Tongue (tissue), 1 donor: ENCODE measurements at regions not wholly inside any gene's neighbourhood (a gene's known extent, or its start where the extent isn't known, plus 50 kb on each side); places are given as distances from the start of the nearest gene placed in this dataset.
"Not testable (repeated sequence)": the region's sequence is repeated elsewhere in the genome, so short reads cannot be mapped to it uniquely, and the experiment has no call there.

ENCODE experiments used
- DNase-seq: peaks from one replicate; pipeline ENCODE4 v3.0.0-alpha.2; 2015

DNA sequence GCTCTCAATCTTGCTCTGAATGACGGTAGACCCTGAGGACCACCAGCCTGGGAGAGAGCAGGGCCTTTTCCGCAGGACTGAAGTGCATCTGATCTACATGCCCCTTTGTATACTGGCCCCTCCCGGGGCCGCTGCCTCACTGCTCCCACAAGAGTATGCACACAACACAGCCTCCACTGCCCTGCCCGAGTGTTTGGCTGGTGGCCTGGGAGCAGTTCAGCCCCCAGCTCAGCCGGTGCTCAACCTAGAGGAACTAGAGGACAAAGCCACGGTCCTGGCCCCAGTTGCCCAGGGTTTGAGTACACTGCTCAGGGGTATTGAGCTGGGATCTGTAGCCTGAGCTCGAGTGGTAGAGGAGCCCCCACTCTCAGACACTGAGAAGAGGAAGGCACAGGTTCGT lies 118.9 kb upstream of the CAB39 start:
- no peak for DNase-seq

DNA sequence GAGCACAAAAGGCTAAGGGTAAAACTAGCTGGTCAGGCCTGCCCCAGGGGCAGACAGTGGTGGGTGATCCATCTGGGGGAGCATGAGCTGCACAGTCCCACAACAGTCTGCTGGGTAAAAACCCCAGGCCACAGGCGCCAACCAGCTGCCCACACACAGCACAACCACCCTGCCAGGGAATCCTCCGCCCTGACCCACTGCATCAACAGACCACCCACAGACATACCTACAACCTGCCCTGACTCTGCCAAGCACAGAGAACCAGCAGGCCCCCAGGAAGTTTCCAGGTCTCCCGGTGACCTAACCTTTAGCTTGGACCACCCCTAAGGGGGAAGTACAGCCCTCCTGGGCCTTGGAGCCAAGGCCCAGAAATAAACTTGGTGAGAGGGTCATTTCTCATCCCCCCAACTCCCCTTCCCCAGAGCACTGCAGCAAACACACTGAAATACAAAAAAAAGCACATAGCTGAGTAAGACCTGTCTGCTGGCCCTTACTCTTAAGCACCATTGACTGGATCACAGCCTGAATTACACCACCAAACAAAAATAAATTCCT lies 118.3 kb upstream of the CAB39 start:
- no peak for DNase-seq

DNA sequence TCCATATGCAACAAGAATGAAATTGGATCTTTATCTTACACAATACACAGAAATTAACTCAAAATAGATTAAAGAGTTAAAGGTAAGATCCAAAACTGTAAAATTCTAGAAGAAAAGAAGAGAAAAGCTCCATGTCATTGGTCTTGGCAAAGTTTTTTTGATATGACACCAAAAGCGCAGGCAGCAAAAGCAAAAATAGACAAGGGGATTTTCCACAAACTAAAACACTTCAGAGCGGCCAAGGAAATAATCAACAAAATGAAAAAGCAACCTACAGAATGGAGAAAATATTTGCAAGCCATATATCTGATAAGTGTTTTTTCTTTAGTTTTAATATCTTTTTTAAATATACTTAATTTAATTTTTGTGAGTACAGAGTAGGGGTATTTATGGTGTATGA lies 112.8 kb upstream of the CAB39 start:
- DNase-seq = no peak

DNA sequence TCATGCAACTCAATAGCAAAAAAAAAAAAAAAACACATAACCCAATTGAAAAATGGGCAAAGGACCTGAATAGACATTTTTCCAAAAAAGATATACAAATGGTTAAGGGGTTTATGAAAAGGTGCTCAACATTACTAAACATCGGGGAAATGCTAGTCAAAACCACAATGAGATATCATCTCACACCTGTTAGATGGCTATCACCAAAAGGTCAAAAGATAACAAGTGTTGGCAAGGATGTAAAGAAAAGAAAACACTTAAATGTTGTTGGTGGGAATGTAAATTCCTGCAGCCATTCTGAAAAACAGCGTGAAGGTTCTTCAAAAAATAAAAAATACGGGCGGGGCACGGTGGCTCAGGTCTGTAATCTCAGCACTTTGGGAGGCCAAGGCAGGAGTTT lies 112.4 kb upstream of the CAB39 start:
- no peak for DNase-seq

DNA sequence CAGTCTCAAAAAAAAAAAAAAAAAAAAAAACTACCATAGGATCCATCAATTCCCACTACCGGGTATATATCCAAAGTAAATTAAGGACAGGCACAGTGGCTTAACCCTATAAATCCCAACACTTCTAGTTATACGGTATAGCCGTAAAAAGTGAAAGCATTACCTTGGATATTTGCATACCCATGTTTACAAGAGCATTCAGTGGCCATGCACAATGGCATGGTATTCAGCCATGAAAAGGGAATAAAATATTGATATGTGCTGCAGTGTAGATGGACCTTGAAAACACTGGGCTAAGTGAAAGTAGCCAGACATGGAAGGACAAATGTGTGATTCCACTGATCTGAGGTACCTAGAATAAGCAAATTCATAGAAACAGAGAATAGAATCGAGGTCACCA lies 111.8 kb upstream of the CAB39 start:
- DNase-seq = no peak

DNA sequence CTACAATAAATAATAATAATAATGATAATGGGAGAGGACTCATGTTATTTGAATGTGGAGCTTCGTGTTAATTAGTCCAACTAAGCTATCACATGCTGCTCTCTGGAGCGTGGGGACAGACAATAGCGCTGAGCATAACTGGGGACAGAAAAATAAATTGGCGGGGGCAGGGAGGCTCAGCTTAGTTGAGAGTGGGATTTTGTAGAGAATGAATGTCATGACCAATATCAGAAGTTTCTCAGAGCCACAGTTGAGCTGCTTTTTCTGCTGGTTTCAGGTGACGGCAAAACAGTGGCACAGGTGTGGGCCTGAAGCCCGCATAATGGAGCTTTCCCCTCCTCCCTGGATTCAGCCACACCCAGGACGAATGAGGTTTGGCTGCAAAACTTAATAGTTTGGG lies 111.1 kb upstream of the CAB39 start:
- DNase-seq = no peak

DNA sequence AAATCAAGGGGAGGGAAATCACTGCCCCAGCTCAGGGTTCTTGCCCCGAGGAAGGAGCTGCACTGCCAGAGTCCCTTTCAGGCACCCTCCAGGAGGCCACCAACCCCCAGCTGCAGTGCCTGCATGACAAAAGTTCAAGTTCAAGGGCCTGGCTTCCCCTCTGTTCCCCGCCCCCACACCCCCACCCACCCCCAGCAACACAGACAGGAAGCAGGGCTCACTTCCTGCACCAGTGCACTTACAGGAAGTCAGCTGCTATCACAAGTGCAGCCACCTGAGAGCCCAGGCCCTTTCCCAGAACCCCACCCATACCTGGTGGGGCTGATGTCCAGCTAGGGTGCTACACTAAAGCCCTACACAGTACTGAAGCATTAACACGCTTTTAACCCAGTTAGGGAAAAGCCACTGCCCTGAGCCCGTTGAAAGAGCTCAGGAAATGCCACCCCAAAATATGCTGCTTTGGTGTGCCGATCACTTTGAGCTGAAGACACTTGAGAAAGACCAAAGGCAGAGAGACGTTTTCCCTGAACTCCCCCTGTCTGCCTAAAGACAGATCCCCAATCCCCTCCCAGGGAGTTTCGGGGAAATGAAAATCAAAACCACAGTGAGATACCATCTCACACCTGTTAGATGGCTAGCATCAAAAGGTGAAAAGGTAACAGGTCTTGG lies 109.9 kb upstream of the CAB39 start:
- DNase-seq = no peak

DNA sequence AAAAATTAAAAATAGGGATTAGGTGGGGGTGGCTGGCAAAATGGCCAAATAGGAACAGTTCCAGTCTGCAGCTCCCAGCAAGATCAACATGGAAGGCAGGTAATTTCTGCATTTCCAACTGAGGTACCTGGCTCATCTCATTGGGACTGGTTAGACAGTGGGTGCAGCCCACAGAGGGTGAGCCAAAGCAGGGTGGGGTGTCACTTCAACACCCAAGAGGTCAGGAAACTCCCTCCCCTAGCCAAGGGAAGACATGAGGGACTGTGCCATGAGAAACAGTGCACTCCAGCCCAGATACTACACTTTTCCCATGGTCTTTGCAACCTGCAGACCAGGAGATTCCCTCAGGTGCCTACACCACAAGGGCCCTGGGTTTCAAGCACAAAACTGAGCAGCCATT lies 109.3 kb upstream of the CAB39 start:
- DNase-seq = not testable (repeated sequence)

DNA sequence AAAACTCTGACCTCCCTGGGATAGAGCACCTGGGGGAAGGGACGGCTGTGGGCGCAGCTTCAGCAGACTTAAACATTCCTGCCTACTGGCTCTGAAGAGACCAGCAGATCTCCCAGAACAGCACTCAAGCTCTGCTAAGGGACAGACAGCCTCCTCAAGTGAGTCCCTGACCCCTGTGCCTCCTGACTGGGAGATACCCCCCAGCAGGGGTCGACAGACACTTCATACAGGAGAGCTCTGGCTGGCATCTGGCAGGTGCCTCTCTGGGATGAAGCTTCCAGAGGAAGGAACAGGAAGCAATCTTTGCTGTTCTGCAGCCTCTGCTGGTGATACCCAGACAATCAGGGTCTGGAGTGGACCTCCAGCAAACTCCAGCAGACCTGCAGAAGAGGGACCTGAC lies 108.5 kb upstream of the CAB39 start:
- not testable (repeated sequence) for DNase-seq

DNA sequence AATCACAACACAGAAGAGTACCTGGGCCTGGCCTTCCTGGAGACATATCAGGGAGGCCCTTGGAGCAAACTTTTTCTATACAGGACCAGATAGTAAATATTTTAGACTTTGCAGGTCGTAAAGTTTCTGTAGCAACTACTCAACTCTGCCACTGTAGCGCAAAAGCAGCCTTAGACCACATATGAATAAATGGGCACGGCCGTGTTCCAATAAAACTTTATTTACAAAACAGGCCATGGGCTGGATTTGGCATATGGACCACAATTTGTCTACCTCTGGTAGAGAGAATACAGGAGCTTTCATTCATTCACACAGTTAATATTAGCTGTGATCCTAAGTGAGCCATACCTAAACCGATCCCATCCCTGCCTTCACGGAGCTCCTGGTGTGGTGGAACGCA lies 98.6 kb upstream of the CAB39 start:
- no peak for DNase-seq

DNA sequence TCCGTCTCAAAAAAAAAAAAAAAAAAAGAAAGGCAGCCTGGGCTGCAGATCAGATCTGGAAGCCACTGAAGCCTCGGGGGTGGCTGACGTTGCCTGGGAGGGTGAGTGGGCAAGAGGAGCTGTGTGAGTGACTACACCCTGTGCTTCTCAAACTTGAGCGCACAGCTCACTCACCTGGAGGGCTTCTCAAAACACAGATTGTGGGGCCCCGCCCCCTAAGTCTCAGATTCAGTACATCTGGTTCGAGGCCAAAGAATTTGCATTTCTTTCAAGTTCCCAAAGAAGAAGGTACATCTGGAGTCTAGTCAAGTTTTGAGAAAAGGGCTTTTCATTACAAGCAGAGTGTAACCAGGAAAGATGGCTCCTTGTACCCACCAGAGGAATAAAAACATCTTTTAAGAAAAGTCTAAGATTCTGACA lies 97.7 kb upstream of the CAB39 start:
- DNase-seq = no peak

DNA sequence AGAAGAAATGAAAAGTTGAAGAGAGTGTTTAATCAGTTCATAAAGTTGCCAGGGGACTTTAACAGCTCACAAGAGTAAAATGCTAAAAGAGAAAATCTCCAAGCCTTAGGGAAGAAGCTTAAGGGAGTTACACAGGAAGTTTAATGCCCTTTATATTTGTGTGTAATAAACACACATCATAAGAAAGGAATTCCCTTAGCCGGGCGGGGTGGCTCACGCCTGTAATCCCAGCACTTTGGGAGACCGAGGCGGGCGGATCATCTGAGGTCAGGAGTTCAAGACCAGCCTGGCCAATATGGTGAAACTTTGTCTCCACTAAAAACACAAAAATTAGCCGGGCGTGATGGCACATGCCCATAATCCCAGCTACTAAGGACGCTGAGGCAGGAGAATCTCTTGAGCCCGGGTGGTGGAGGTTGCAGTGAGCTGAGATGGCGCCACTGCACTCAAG lies 95.4 kb upstream of the CAB39 start:
- DNase-seq = peak; percentile 29

DNA sequence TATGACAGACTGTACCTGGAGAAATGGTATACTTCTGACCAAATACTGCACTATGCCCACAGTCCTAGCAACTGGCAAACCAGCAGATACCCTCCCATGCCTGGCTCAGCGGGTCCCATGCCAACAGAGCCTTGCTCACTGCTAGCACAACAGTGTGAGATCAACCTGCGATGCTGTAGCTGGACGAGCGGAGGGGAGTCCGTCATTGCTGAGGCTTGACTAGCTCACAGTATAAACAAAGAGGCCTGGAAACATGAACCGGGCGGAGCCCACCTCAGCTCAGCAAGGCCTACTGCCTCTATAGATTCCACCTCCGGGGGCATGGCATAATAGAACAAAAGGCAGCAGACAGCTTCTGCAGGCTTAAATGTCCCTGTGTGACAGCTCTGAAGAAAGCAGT lies 93.2 kb upstream of the CAB39 start:
- DNase-seq = no peak

DNA sequence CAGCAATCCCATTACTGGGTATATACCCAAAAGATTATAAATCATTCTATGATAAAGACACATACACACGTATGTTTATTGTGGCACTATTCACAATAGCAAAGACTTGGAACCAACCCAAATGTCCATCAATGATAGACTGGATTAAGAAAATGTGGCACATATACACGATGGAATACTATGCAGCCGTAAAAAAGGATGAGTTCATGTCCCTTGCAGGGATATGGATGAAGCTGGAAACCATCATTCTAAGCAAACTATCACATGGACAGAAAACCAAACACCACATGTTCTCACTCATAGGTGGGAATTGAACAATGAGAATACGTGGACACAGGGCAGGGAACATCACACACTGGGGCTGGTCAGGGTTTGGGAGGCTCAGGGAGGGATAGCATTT lies 87.4 kb upstream of the CAB39 start:
- DNase-seq = not testable (repeated sequence)

DNA sequence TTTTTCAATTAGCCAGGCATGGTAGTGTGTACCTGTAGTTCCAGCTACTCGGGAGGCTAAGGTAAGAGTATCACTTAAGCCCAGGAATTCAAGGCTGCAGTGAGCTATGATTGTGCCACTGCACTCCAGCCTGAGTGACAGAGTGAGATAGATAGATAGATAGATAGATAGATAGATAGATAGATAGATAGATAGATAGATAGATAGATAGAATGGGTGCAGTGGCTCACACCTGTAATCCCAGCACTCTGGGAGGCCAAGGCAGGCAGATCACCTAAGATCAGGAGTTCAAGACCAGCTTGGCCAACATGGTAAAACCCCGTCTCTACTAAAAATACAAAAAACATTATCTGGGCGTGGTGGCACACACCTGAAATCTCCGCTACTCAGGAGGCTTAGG lies 85.6 kb upstream of the CAB39 start:
- DNase-seq = not testable (repeated sequence)

DNA sequence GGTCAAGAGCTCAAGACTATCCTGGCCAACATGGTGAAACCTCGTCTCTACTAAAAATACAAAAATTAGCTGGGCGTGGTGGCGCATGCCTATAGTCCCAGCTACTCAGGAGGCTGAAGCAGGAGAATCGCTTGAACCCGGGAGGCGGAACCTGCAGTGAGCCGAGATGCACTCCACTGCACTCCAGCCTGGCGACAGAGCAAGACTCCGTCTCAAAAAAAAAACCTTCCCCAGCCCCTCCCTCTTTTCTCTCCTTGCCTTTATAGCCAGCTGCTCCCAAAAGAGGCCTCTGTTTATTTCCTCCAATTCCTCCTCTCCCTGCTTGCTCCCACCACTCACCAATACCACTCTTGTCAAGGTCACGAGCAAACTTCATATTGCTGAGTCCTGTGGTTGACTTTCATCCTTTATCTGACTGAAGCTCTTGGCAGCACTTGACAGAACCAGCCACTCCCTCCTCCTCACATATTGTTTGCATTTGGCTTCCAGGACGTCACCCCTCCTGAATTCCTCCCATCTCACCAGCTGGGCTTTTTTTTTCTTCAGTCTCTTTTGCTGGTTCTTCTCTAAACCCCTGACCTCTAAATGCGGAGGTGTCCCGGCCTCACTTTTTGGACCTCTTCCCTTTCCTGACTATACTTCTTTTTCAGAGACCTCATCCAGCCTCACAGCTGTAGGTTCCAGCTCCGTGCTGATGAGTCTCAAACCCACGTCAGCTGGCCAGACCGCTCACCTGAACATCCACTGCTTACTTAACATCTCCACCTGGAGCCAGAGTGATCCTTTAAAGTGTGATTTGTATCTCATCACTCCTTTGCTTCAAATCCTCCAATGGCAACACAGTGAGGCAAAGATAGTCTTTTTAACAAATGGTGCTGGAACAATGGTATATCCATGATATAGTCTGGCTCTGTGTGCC lies 84.6 kb upstream of the CAB39 start:
- peak; percentile 57 for DNase-seq

DNA sequence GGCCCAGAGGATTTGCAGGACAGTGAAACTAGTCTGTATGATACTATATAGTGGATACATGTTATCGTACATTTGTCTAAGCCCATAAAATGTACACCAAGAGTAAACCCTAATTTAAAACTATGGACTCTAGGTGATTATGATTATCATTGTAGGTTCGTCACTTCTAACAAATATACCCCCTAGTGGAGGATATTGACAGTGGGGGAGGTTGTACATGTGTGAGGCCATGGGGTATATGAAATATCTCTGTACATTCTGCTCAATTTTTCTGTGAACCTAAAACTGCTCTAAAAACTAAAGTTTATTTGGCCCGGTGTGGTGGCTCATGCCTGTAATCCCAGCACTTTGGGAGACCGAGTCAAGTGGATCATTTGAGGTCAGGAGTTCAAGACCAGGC lies 81.2 kb upstream of the CAB39 start:
- DNase-seq = no peak

DNA sequence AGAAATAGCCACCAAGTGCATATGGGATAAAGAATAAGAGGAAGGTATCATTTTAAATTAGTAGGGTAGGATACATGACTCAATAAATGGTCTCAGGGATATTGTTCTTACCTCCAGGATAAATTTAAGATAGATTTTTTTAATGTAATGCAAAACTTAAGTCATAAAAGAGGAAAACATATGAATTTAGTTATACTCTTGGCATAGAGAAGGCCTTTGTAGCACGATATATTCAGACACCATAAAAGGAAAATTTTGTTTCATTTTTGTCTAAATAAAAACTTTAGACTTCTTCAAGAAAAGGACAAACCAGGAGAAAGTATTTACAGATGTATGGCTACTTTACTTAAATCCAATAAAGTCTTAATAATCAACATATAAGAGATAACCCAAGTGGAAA lies 78.5 kb upstream of the CAB39 start:
- DNase-seq = peak; percentile 25

DNA sequence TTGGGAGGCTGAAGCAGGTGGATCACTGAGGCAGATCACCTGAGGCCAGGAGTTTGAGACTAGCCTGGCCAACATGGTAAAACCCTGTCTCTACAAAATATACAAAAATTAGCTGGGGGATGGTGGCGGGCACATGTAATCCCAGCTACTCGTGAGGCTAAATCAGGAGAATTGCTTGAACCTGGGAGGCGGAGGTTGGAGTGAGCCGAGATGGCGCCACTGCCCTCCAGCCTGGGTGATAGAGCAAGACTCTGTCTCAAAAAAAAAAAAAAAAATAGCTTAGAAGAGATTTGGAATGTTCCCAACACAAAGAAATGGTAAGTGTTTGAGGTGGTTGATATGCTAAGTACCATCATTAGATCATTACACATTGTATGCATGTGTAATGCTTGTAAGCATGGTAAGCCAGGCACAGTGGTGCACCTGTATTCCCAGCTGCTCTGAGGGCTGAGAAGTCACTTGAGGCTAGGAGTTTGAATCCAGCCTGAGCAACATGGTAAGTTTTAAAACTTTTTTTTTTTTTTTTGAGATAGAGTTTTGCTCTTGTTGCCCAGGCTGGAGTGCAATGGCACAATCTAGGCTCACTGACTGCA lies 77.8 kb upstream of the CAB39 start:
- DNase-seq = not testable (repeated sequence)

DNA sequence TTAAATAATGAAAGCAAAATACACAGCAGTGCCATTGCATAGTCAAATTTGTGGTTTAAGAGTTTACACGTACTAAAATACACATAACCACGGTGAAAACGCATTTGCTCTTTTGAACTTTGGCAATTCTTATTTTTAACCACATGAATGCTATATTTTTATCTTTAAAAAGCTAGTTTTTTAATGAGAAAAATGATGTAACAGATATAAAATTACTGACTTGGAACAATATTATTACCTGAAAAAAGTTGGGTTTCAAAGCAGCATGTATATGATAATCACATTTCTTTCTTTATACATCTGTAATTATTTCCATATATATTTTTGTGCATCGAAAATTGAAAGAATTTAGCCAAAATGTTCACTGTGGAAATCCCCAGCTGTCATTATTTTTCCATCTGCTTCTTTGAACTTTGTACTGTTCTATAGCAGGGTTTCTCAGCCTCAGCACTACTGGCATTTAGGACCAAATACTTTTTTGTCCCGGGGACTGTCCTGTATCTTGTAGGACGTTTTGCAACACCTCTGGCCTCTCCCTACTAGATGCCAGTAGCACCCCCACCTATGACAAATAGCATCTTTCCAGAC lies 75.9 kb upstream of the CAB39 start:
- DNase-seq = no peak

DNA sequence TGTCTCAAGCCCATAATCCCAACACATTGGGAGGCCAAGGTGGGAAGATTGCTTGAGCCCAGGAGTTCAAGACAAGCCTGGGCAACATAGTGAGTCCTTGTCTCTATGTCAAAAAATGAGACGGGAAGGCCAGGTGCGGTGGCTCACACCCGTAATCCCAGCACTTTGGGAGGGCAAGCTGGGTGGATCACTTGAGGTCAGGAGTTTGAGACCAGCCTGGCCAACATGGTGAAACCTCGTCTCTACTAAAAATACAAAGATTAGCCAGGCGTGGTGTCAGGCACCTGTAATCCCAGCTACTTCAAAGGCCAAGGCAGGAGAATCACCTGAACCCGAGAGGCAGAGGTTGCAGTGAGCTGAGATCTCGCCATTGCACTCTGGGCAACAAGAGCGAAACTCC lies 75.2 kb upstream of the CAB39 start:
- DNase-seq = not testable (repeated sequence)

DNA sequence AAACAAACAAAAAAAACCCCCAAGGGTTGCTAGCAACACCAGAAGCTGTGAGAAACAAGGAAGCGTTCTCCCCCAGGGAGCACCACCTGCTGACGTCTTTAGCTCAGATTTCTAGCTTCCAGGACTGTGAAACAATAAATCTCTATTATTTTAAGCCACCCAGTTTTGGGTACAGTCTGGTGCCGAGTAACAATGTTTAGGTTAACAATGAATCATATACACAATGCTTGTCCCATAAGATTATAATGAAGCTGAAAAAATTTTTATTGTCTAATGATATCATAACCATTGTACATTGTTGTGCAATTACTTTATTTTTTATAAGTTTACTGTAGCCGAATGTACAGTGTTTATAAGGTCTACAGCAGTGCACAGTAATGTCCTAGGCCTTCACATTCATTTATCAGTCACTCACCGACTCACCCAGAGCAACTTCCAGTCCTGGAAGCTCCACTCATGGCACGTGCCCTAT lies 72.1 kb upstream of the CAB39 start:
- DNase-seq = no peak

DNA sequence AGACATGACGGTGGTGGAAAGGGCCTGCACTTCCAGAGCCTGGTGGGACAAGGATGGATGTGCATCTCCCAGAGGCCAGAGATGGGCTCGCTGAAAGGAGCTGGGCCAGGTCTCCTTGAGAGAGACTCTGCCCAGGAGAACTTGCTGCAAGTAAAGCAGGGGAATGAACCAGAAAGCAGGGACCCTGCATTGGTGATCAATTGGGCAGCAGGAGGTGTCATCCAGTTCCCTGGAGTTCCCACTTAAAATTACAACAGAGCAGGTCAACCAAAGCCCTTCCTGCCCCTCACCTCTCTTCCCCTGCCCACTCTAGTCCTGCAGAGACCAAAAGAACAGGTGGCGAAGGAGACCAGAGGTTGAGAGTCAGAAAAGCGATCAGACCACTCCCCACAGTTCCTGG lies 69.7 kb upstream of the CAB39 start:
- no peak for DNase-seq
